Right ventricle myocardium superior (tissue), 1 donor: ENCODE measurements at regions not wholly inside any gene's neighbourhood (a gene's known extent, or its start where the extent isn't known, plus 50 kb on each side); places are given as distances from the start of the nearest gene placed in this dataset.

ENCODE experiments used
- ATAC-seq: fragments of 200-7000 bp; cut with Tn5 transposase; one replicate; pipeline ENCODE4 v1.9.1; 2020; ENCODE audit warnings: mild to moderate bottlenecking; ENCODE audit not compliant: poor library complexity
- DNase-seq: peaks from one replicate; pipeline ENCODE4 v3.0.0-alpha.2; 2020
- intact Hi-C: fragments of 100-400 bp; cut with DNase I; formaldehyde crosslinking; loops from one replicate; pipeline ENCODE4 v1.11.2; 2022
- donor health status: DM: no; HTN: yes; CAD: no; lungs with severe emphysema.

GRCh38 chr1:69494221-69494620 lies 73.5 kb upstream of the LRRC7 start:
- intact Hi-C loops, result no loop called here
- ATAC-seq (no peak), DNase-seq (no peak)

GRCh38 chr1:69497441-69498221 lies 70.1 kb upstream of the LRRC7 start:
- ATAC-seq, result no peak
- intact Hi-C loops, result no loop called here
- no peak for DNase-seq

- DNase-seq, result no peak
- ATAC-seq, result no peak
- intact Hi-C loops, result no loop called here
Observed at GRCh38 chr1:69498711-69499110, 69.0 kb upstream of the LRRC7 start.

GRCh38 chr1:69499203-69499803 lies 68.4 kb upstream of the LRRC7 start:
- intact Hi-C loops, result no loop called here
- no peak for DNase-seq
- ATAC-seq, result no peak

- intact Hi-C loops, result no loop called here
- DNase-seq (no peak), ATAC-seq (no peak)
Observed at GRCh38 chr1:69502991-69503390, 64.7 kb upstream of the LRRC7 start.

GRCh38 chr1:69504730-69505252 lies 62.9 kb upstream of the LRRC7 start:
- intact Hi-C loops, result no loop called here
- ATAC-seq (no peak), DNase-seq (no peak)

- ATAC-seq, result no peak
- intact Hi-C loops, result no loop called here
- no peak for DNase-seq
Observed at GRCh38 chr1:69506311-69506710, 61.4 kb upstream of the LRRC7 start.

GRCh38 chr1:69506721-69507120 lies 61.0 kb upstream of the LRRC7 start:
- no peak for DNase-seq
- no peak for ATAC-seq
- intact Hi-C loops, result no loop called here

- no peak for DNase-seq
- intact Hi-C loops, result no loop called here
Observed at GRCh38 chr1:69510026-69510425, 57.7 kb upstream of the LRRC7 start.

GRCh38 chr1:69511426-69512192 lies 56.1 kb upstream of the LRRC7 start:
- DNase-seq (no peak), ATAC-seq (no peak)
- intact Hi-C loops, result no loop called here

More at GRCh38 chr1:69510026-69510425, 57.7 kb upstream of the LRRC7 start:
- no peak for ATAC-seq

- intact Hi-C loops, result no loop called here
- DNase-seq (no peak), ATAC-seq (no peak)
Observed at GRCh38 chr1:69513601-69514000, 54.1 kb upstream of the LRRC7 start.
